ENCODE measurements at regions not wholly inside any gene's neighbourhood (a gene's known extent, or its start where the extent isn't known, plus 50 kb on each side); places are given as distances from the start of the nearest gene placed in this dataset.

GRCh38 chr4:107220976-107221375, 184.9 kb upstream of the DKK2 start:
- TF ChIP-seq CTCF (IDR thresholded peaks at IDR 0.05; ENCODE audit: extremely low read depth in 1 of 2, insufficient read depth in 1 of 2, low read depth in 1 of 2, low read length in 2 of 2) (no peak), POLR2A (IDR thresholded peaks at IDR 0.05; ENCODE audit: low read depth, low read length) (no peak), MYC (IDR thresholded peaks at IDR 0.05; ENCODE audit: low read depth, low read length) (no peak)
